Lower leg skin (tissue), 4 donors: ENCODE measurements at regions not wholly inside any gene's neighbourhood (a gene's known extent, or its start where the extent isn't known, plus 50 kb on each side); places are given as distances from the start of the nearest gene placed in this dataset.

Experiments
- DNase-seq, 2 donors: peaks; one replicate each; pipeline ENCODE4 v3.0.0-alpha.2; 2019; ENCODE audit warnings: low spot score in 2 of 2
- H3K4me3 ChIP-seq: fragments of 200-600 bp; sonication (generic); 2 replicates; pipeline ENCODE4 v1.5.1; 2017; ENCODE audit warnings: mild to moderate bottlenecking, low read depth; ENCODE audit not compliant: poor library complexity, severe bottlenecking
- CTCF ChIP-seq, 3 donors: fragments of 450-650 bp; IDR thresholded peaks; one replicate each; pipeline ENCODE4 v1.5.1; 2016; ENCODE audit warnings: antibody characterized with exemption in 3 of 3, mild to moderate bottlenecking in 3 of 3, moderate library complexity in 2 of 3
- POLR2A ChIP-seq, 2 donors: fragments of 450-650 bp; IDR thresholded peaks; one replicate each; pipeline ENCODE4 v1.6.1; 2016 to 2017; ENCODE audit warnings: antibody characterized with exemption in 2 of 2, mild to moderate bottlenecking in 1 of 2, moderate library complexity in 1 of 2
- WGBS, 2 donors: methylation state at CpG; one replicate each; pipeline ENCODE4 v1.1.5; 2018; 5-methylcytosine and 5-hydroxymethylcytosine counted together
- intact Hi-C: fragments of 100-400 bp; cut with DNase I; formaldehyde crosslinking; loops from one replicate; pipeline ENCODE4 v1.15.0; 2023; ENCODE audit warnings: low total_unique reads

GRCh38 chr3:146817704-146818103 lies 212.6 kb upstream of the PLSCR5 start:
- intact Hi-C loops: no loop called here

GRCh38 chr3:146814601-146815315 lies 209.6 kb upstream of the PLSCR5 start:
- WGBS, 2 donors: 55 to 58% methylated on average over 1 of the region's 1 CpG
- H3K4me3 ChIP-seq: no peak overlapping the region
- intact Hi-C loops: no loop called here
- TF ChIP-seq POLR2A (IDR thresholded peaks at IDR 0.05) (no peak), CTCF (IDR thresholded peaks at IDR 0.05) (no peak)
- DNase-seq: no peak

More at GRCh38 chr3:146817704-146818103, 212.6 kb upstream of the PLSCR5 start:
- no peak for DNase-seq
- no peak for TF ChIP-seq CTCF (IDR thresholded peaks at IDR 0.05)
- no peak for TF ChIP-seq POLR2A (IDR thresholded peaks at IDR 0.05)
- WGBS, 2 donors: 50 to 54% methylated on average over 2 of the region's 2 CpGs
- no peak overlapping the region for H3K4me3 ChIP-seq

- WGBS, 2 donors: 40 to 45% methylated on average over 1 of the region's 1 CpG
- intact Hi-C loops: no loop called here
- TF ChIP-seq POLR2A (IDR thresholded peaks at IDR 0.05): no peak
- no peak for TF ChIP-seq CTCF (IDR thresholded peaks at IDR 0.05)
- H3K4me3 ChIP-seq: no peak overlapping the region
- no peak for DNase-seq
Observed at GRCh38 chr3:146813496-146813895, 208.3 kb upstream of the PLSCR5 start.

- 35% methylated on average over 2 of the region's 2 CpGs for WGBS, 2 donors
- intact Hi-C loops: no loop called here
- TF ChIP-seq CTCF (IDR thresholded peaks at IDR 0.05): no peak
- no peak for TF ChIP-seq POLR2A (IDR thresholded peaks at IDR 0.05)
- DNase-seq: no peak
- no peak overlapping the region for H3K4me3 ChIP-seq
Observed at GRCh38 chr3:146803745-146804144, 198.6 kb upstream of the PLSCR5 start.

- no peak for DNase-seq
Observed at GRCh38 chr3:146801492-146801891, 196.3 kb upstream of the PLSCR5 start.

More at GRCh38 chr3:146801492-146801891, 196.3 kb upstream of the PLSCR5 start:
- intact Hi-C loops: no loop called here
- no peak overlapping the region for H3K4me3 ChIP-seq
- WGBS, 2 donors: 44 to 50% methylated on average over 2 of the region's 2 CpGs
- TF ChIP-seq CTCF (IDR thresholded peaks at IDR 0.05) (no peak), POLR2A (IDR thresholded peaks at IDR 0.05) (no peak)
